GM12878 (cell line): ENCODE measurements at regions not wholly inside any gene's neighbourhood (a gene's known extent, or its start where the extent isn't known, plus 50 kb on each side); places are given as distances from the start of the nearest gene placed in this dataset.

Experiments used
- ATF7 ChIP-seq: fragments of 450-650 bp; IDR thresholded peaks from 2 replicates; pipeline ENCODE4 v1.6.1; 2016; ENCODE audit warnings: low read depth, mild to moderate bottlenecking
- CREM ChIP-seq: IDR thresholded peaks from 2 replicates; pipeline ENCODE4 v1.6.1; 2014; ENCODE audit warnings: antibody characterized with exemption, low read depth
- CTCF ChIP-seq, 3 experiments: IDR thresholded peaks in 2 of 3; conservative IDR thresholded peaks in 1 of 3; 2 replicates each; pipeline ENCODE4 v1.5.1; 2011; ENCODE audit warnings: low read depth in 3 of 3, low read length in 3 of 3, mild to moderate bottlenecking in 3 of 3, control low read depth in 2 of 3, moderate library complexity in 2 of 3, inconsistent platforms in 1 of 3, mixed read lengths in 1 of 3; ENCODE audit not compliant: control insufficient read depth in 2 of 3, insufficient read depth in 1 of 3; ENCODE audit errors: extremely low read depth in 1 of 3
- EZH2 ChIP-seq: IDR thresholded peaks from 2 replicates; pipeline ENCODE4 v1.6.1; 2012; ENCODE audit warnings: low read depth, mild to moderate bottlenecking, control low read depth, inconsistent platforms, low read length, borderline replicate concordance; ENCODE audit not compliant: control insufficient read depth
- KAT2A ChIP-seq: conservative IDR thresholded peaks from 2 replicates; pipeline ENCODE4 v1.6.1; 2011; ENCODE audit warnings: low read depth, low read length; ENCODE audit not compliant: control insufficient read depth
- MXI1 ChIP-seq: fragments of 150-350 bp; IDR thresholded peaks from 2 replicates; pipeline ENCODE4 v1.6.1; 2011; ENCODE audit warnings: low read depth, mild to moderate bottlenecking, inconsistent platforms, low read length, improper control_type of control experiment
- POLR2AphosphoS2 ChIP-seq: IDR thresholded peaks from 2 replicates; pipeline ENCODE4 v1.6.1; 2011; ENCODE audit warnings: low read depth, mild to moderate bottlenecking, low read length, improper control_type of control experiment, moderate library complexity
- RAD21 ChIP-seq: IDR thresholded peaks from 2 replicates; pipeline ENCODE4 v1.6.1; 2011; ENCODE audit warnings: mild to moderate bottlenecking, low read depth, low read length, moderate library complexity; ENCODE audit not compliant: insufficient read depth
- RELA ChIP-seq: fragments of 450-650 bp; IDR thresholded peaks from 2 replicates; pipeline ENCODE4 v1.8.0; 2014; ENCODE audit warnings: borderline replicate concordance; ENCODE audit not compliant: partially characterized antibody
- SIX5 ChIP-seq: IDR thresholded peaks from 2 replicates; pipeline ENCODE4 v1.6.1; 2011; ENCODE audit warnings: mild to moderate bottlenecking, low read depth, low read length, moderate library complexity; ENCODE audit not compliant: severe bottlenecking
- SMC3 ChIP-seq: IDR thresholded peaks from 2 replicates; pipeline ENCODE4 v1.6.1; 2011; ENCODE audit warnings: low read length, improper control_type of control experiment, borderline replicate concordance
- SP1 ChIP-seq: IDR thresholded peaks from one replicate; pipeline ENCODE4 v1.6.1; 2011; ENCODE audit warnings: low read depth, low read length

DNA sequence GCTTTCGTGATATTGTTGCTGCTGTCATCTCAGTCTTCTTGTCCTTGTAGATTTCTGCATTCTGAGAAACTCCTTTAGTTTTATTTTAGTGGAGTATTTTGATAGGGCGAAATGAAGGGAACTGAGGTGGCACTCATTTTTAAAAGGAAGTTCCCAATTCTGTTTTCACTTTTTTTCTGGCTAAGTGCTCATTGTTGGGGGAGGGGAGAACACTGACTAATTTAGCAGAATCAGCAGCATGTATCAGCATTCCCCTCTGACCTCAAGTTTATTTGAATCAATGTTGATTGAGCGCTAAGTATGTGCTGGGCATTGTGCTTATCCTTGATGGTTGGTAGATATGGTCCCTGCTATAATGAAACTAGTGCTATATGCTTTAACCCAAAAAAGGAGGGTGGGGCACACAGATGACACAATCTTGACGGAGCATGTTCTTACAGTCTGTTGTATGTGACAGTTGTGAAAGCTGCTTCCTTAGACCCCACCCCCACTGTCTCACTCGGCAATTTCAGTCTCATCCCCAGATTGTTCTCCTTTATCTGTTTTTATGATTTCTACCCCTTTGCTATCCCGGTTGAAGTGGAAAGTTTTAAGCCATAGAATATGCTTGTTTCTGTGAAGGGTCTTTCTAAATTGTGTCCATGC is 262.4 kb downstream of the SOX4 start:
- no peak for TF ChIP-seq EZH2
- TF ChIP-seq CREM = no peak
- no peak for TF ChIP-seq KAT2A
- no peak for TF ChIP-seq CTCF (IDR thresholded peaks at IDR 0.05 in 2 of 3, conservative IDR thresholded peaks at IDR 0.05 in 1 of 3; ENCODE audit: control insufficient read depth in 2 of 3, extremely low read depth in 1 of 3, insufficient read depth in 1 of 3, low read depth in 3 of 3, low read length in 3 of 3)
- no peak for TF ChIP-seq SMC3
- TF ChIP-seq RAD21 = no peak
- TF ChIP-seq RELA = no peak
- no peak for TF ChIP-seq SIX5
- TF ChIP-seq ATF7 = no peak
- TF ChIP-seq POLR2AphosphoS2 = no peak
- TF ChIP-seq SP1 = no peak
- TF ChIP-seq MXI1 = no peak
